HG03103 (cell line): ENCODE measurements at regions not wholly inside any gene's neighbourhood (a gene's known extent, or its start where the extent isn't known, plus 50 kb on each side); places are given as distances from the start of the nearest gene placed in this dataset.

Experiments used
- ATAC-seq: cut with Tn5 transposase; IDR thresholded peaks from one replicate; pipeline ENCODE4 v1.9.1; 2021; ENCODE audit warnings: low read depth; ENCODE audit not compliant: unreplicated experiment

GRCh38 chr18:44039826-44040225 lies 640.9 kb upstream of the SETBP1 start:
- no peak for ATAC-seq

- no peak for ATAC-seq
Measured at GRCh38 chr18:44041553-44041952, 639.1 kb upstream of the SETBP1 start.

GRCh38 chr18:44041961-44042360 lies 638.7 kb upstream of the SETBP1 start:
- ATAC-seq, result no peak

DNA sequence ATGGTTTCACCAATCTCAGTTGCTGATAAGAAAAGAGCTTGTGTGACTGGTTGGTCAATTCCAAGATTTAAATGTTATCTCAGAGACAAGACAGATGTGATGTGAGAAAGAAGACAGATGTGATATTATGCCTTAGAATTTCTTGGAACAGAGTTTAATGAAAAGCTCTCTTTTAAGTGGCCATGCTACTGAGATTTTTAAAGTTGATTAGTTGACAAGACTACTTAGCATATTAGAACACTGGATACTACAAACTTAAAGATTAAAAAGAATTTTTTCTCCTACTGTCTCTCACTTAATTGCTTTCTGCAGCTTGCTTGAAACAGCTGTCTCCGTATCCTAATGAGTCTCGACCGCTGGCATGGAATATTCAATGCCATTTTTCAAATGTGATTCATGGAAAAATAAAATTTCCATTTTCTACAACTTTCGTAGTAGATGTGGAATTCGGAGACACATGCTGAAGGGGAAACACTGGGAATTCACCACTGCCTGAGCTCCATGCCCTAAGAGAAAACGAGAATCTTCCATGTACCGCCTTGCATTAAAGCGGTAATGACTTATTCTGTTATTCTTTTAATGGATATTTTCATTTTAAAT lies 634.2 kb upstream of the SETBP1 start:
- no peak for ATAC-seq

GRCh38 chr18:44047585-44047984 lies 633.1 kb upstream of the SETBP1 start:
- no peak for ATAC-seq

DNA sequence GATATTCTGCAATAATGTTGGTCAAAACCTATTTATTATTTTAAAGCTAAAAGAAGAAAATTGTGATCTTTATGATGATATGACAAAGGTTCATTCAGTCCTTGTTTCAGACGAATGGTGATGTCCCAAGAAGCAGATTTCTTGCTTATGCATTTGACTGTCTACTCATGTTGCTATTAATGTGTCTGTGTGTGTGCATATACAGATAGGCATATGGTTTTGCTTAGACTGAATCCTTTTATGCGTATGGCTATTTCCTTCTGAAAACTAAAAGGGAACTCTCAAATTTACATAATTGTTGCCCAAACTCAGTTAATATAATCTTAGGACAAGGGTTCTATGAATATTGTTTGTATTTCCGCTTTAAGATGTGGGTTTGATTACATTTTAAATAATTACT lies 632.3 kb upstream of the SETBP1 start:
- ATAC-seq, result no peak

DNA sequence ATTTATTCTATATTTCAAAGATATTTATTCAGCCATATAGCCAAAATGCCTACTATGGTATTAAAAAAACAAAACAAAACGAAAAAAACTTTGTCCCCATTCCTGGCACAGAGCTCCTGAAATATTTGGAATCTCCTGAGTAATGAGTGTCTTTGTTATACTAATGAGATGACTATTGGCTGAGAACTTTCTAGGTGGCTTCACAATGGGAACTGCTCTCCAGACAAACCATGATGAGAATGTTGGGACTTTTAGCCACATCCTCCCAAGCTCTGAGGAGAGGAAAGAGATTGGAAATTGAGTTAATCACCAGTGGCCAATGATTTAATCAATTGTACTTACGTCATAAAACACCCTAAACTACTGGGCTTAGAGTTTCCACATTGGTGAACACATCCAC lies 631.8 kb upstream of the SETBP1 start:
- no peak for ATAC-seq

GRCh38 chr18:44051026-44051425 lies 629.7 kb upstream of the SETBP1 start:
- no peak for ATAC-seq

GRCh38 chr18:44054514-44054913 lies 626.2 kb upstream of the SETBP1 start:
- no peak for ATAC-seq

- ATAC-seq, result no peak
Measured at GRCh38 chr18:44060197-44060596, 620.5 kb upstream of the SETBP1 start.

- no peak for ATAC-seq
Measured at GRCh38 chr18:44061438-44061837, 619.2 kb upstream of the SETBP1 start.

DNA sequence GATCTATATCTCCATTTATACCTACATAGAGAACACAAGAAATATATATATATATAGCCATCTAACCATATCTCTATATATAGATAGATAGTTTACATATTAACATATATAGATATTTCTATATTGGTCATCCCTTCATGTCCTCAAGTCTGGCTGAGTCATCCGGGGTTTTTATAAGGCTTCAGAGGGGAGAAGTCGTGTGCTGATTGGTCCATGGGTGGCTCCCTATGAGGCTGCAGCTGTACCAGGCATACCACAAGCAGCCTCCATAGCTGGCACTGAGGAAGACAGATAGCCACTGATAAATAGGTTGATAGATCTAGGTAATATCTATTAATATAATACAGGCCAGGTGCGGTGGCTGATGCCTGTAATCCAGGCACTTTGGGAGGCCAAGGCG lies 618.3 kb upstream of the SETBP1 start:
- no peak for ATAC-seq

DNA sequence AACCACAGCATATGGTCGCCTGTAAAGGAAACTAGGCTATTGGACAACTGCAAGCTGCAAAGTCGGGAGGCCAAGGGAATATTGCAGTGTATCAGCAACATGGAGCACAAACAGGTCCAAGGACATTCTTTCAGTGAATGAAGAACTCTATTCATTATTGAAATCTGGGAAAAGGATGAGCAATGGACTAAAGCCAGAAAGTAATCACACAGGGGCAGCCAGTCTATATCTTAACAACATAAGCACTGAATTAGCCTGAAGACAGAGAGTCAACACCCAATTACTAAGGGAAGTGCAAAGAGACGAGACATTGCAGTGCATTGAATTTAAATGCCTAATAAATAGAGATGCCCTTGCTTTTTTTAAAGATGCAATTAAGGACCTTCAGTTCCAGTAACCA lies 615.5 kb upstream of the SETBP1 start:
- no peak for ATAC-seq

DNA sequence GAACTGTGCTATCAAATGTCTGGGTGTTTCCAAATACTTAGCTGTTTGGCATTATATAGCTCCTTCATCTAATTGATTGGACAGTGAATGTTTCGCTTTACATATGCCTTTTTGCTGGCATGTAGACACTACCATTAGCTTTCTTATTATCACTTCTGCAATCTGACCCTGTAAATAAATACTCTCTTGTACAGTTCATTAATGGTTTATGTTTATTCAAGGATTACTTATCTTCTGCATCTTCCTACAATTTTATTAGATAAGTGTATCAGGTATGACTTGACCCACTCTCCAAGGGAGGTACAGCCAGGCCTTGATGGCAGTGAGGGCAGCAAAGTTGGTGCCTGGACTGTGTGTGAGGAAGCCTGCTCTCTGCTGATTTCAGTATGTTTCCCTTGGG lies 614.1 kb upstream of the SETBP1 start:
- ATAC-seq, result no peak

DNA sequence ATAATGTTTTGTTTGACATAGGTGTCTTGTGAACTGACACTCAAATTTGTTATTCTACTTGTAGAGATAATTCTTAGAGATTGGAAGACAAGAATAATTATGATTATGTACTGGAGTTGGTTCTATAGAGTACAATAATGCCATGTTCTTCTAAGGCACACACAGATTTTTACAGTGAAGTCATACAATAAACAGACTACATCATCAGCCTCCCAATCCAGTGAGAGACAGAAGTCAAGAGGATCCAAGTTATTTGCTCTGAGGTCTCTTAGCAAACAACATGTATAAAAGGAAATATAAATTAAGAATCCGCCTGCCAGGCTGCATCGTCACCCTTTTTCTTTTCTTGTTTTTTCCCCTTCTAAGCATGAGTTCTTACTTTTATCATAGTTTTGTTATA lies 613.5 kb upstream of the SETBP1 start:
- ATAC-seq, result no peak

DNA sequence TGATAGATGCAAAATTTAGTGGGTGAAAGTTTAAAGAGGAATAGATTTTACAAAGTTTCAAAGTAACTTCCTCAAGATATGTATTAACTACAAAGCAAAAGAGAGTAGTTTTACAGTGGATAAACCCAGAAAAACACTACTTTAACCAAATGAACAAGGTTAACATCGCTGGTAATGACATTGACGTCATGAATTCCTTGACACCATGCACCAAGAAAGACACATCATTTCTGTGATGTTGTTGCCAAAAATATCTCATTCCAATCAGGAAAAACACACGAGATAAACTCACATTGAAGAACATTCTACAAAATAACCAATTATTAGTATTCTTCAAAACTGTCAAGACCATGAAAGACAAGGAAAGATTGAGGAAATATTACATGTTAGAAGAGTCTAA lies 605.6 kb upstream of the SETBP1 start:
- ATAC-seq, result no peak

DNA sequence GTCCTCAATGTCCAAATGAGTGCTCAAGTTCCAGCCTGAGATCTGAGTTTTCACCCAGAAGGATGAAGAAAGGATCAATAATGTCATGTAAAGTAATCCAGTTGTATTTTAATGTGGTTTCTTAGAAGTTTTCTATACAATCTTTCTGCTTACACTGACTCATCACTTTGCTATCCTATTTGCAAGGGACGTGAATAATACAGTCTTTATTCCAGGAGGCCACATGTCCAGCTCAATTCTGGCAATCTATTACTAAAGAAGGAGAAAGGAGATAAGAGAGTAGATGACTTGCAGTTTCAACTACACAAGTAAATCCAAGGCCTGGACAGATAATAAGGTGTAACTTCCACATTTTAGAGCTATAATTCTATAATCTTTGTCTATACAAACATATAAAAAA lies 601.1 kb upstream of the SETBP1 start:
- ATAC-seq, result no peak

DNA sequence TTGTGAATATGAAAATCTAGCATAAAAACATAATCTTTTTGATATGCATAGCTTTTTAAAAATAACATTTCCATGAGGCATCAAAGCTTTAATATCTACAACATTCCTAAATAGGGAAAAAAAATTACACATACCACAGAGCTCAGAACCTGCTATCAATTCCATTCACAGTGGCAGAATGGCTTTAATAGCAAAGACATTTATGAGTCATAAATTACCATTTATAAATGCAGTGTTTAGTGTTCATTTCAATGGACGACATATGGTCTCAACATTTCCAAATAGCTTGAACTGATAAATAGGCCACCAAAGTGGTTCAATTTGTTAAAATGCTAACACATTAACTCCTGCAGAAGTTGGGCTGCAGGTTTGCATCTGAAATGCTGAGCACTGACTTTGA lies 600.6 kb upstream of the SETBP1 start:
- no peak for ATAC-seq

DNA sequence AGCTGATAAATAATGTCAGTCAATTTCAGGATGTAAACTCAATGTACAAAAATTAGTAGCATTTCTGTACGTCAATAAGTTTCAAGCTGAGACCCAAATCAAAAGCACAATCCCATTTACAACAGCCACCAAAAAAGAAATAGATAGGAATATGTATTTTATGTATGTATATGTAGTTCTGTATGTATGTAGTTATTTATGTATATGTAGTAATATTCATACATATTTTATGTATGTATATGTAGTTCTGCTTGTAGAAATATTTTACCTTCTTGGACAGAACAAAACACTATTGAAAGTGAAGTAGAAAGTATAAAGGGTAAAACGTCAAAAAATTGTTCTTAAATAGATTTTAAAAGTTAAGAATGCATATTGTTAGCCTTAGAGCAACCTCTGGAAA lies 591.0 kb upstream of the SETBP1 start:
- ATAC-seq, result no peak

DNA sequence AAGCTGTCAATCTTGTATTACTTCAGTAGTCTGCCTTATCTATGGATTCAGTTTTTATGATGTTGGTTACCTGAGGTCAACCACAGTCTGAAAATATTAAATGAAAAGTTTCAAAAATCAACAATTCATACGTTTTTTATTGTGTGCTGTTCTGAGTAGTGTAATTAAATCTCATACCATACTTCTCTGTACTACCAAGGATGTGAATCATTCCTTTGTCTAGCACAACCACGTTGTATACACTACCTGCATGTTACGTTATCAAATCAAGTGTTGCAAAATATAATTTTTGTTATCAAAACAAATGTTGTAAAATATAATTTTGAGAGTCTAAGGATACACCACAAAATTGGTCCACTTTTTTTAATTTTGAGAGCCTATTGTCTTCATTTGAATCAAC lies 590.2 kb upstream of the SETBP1 start:
- ATAC-seq, result no peak

DNA sequence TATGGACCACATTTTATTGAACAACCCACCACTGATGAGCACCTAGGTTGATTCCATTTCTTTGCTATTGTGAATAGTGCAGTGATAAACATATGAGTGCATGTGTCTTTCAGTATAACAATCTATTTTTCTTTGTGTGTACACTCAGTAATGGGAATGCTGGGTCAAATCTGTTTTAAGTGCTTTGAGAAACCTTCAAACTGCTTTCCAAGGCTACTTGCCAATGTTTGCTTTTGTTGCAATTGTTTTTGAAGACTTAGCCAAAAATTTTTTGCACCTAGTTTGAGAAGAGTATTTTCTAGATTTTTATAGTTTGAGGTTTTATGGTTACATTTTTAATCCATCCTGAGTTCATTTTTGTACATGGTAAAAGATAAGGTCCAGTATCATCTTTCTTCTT lies 587.4 kb upstream of the SETBP1 start:
- ATAC-seq, result no peak

GRCh38 chr18:44096016-44096415 lies 584.7 kb upstream of the SETBP1 start:
- ATAC-seq, result no peak

DNA sequence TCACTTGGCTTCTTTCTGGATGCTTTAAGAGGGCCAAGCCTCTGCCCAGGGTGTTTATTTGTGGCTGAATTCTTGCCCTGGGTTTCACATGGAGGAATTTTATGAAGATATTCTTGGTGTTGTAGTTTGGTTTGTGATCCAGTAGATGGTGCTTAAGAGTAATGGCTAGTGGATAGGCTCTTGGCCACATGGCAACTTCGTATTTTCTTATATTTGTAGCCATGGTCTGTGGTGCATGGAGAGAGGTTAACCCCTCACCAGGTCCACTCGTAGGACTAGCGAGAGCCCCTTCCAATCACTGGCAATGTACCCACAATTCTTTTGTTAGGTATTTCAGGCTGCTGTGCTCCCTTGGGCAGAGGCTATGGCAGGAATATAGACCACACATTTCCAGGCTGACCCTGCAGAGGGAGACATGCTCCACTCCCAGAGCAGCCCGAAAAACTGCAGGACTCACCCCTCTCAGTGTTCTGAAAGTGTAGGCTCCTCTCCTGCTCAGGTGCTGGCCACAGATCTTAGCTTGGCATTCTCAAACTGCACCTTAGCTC lies 582.1 kb upstream of the SETBP1 start:
- ATAC-seq, result no peak
